ENCODE measurements at regions not wholly inside any gene's neighbourhood (a gene's known extent, or its start where the extent isn't known, plus 50 kb on each side); places are given as distances from the start of the nearest gene placed in this dataset.

DNA sequence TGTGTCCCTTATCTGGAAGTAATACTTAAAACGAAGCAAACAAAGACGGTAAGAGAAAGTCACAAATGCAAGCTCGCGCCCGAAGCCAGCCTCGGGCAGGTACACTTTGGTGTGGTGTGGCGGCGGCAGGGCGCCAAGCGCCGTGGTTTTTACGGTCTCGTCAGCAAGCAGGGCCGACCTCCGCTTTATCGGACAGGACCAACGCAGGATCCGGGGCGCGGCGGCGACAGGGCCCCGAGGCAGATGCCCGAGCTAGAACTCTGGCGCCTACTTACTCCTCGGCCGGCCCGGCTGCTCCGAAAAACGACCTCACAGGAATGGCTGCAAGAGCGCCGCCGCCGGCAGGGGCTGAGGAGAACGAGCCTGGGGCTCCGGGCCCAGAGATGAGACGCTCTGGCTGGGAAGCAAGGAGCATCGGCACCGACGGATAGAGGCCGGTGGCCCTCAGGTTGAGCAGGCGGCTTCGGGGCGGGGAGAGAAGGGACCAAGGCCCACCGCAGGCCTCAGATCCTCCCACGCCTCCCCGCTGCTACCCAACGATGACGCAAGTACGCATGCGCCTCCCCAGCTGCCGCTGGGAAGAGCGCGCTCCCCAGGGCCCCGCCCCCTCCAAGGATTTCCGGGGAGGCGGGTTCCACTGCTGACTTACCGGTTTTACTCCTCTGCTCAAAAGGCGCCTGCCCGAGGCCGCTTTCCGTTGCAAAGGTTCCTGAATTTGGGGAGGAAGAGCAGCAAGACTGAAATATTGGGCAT is 60.6 kb downstream of the FAM217A start:
- DNase-seq (ENCODE audit: low read depth in 6 of 9, low spot score in 9 of 9): peak; percentile 91 to 99 (median 96)
- peaks cover 14 to 17% of the 10 kb centered on the region in 2 donors for H3K4me1 ChIP-seq (ENCODE audit: control insufficient read depth in 2 of 2, insufficient read depth in 2 of 2, low read length in 2 of 2)
- H3K4me3 ChIP-seq (ENCODE audit: low read length in 2 of 2): peak overlapping the region; percentile 75 to 77
- under 1% methylated on average over 62 of the region's 62 CpGs for WGBS
- no peaks in the 10 kb centered on the region for H3K27me3 ChIP-seq (ENCODE audit: control insufficient read depth in 2 of 2, insufficient read depth in 1 of 2, low read length in 1 of 2)
- no peaks in the 10 kb centered on the region for H3K9me3 ChIP-seq (ENCODE audit: control insufficient read depth in 2 of 2, insufficient read depth in 1 of 2, low read length in 1 of 2)
- peak overlapping the region; percentile 98 for H3K27ac ChIP-seq (ENCODE audit: low read depth in 1 of 2, low read length in 1 of 2)
- H3K36me3 ChIP-seq (ENCODE audit: control insufficient read depth in 2 of 2, insufficient read depth in 2 of 2, low read length in 1 of 2): peaks cover 10% of the 10 kb centered on the region in 2 donors
